ENCODE measurements at regions not wholly inside any gene's neighbourhood (a gene's known extent, or its start where the extent isn't known, plus 50 kb on each side); places are given as distances from the start of the nearest gene placed in this dataset.

DNA sequence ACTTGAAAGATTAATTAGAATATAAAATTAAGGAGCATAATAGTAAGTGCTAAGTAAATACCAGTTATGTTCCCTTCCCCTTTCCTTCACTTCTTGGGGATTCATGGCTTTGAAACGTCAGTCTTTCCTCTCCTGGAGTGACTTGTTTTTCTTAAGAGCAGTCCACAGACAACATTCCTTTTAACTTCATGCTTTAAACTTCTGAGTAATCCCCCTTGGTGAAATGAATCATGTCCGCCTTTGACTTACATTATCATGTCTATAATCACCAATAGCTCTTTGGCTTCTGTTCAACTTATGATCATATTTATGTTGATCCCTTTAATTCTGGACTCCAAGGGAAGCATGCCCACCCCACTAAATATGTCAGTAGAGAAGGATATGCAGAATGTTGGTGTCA, 1012.1 kb upstream of the SLIT2 start:
- no peak for DNase-seq
- Histone ChIP-seq H3K4me1 (no peaks in the 10 kb centered on the region), H3K4me3 (no peak overlapping the region), H3K27me3 (no peaks in the 10 kb centered on the region), H3K9ac (ENCODE audit: low read depth in 2 of 2, low read length in 2 of 2) (no peak overlapping the region), H3K9me3 (no peaks in the 10 kb centered on the region), H3K27ac (no peak overlapping the region), H3K36me3 (no peaks in the 10 kb centered on the region)
- TF ChIP-seq, protein P1, sequence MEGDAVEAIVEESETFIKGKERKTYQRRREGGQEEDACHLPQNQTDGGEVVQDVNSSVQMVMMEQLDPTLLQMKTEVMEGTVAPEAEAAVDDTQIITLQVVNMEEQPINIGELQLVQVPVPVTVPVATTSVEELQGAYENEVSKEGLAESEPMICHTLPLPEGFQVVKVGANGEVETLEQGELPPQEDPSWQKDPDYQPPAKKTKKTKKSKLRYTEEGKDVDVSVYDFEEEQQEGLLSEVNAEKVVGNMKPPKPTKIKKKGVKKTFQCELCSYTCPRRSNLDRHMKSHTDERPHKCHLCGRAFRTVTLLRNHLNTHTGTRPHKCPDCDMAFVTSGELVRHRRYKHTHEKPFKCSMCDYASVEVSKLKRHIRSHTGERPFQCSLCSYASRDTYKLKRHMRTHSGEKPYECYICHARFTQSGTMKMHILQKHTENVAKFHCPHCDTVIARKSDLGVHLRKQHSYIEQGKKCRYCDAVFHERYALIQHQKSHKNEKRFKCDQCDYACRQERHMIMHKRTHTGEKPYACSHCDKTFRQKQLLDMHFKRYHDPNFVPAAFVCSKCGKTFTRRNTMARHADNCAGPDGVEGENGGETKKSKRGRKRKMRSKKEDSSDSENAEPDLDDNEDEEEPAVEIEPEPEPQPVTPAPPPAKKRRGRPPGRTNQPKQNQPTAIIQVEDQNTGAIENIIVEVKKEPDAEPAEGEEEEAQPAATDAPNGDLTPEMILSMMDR (IDR thresholded peaks at IDR 0.05), result no peak
- intact Hi-C loops (cut with DNase I), result no loop called here

DNA sequence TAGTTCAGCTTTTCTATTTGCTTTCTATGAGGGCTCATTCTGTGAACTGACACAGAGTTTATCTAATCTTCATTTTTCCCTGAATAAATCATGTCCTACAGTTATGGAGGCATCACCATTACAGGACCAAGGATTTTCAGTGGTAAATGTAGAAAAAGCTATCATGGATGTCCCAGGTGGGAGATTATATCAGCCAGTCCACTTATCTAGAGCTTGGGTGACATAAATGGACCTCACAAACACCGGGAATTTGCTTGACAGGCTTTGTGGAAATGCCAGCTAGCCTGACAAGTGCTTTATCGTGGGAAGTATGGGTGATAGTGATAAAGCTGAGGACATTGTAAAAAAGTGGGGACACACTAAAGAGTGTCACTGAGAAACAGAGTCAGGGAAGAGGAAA, 1015.2 kb upstream of the SLIT2 start:
- intact Hi-C loops (cut with DNase I), result no loop called here
- H3K36me3 ChIP-seq, result no peaks in the 10 kb centered on the region
- TF ChIP-seq, protein P1 (IDR thresholded peaks at IDR 0.05), result no peak
- no peak overlapping the region for H3K9ac ChIP-seq (ENCODE audit: low read depth in 2 of 2, low read length in 2 of 2)
- no peak overlapping the region for H3K27ac ChIP-seq
- no peaks in the 10 kb centered on the region for H3K4me1 ChIP-seq
- DNase-seq, result no peak
- no peak overlapping the region for H3K4me3 ChIP-seq
- H3K9me3 ChIP-seq, result no peaks in the 10 kb centered on the region
- H3K27me3 ChIP-seq, result no peaks in the 10 kb centered on the region

DNA sequence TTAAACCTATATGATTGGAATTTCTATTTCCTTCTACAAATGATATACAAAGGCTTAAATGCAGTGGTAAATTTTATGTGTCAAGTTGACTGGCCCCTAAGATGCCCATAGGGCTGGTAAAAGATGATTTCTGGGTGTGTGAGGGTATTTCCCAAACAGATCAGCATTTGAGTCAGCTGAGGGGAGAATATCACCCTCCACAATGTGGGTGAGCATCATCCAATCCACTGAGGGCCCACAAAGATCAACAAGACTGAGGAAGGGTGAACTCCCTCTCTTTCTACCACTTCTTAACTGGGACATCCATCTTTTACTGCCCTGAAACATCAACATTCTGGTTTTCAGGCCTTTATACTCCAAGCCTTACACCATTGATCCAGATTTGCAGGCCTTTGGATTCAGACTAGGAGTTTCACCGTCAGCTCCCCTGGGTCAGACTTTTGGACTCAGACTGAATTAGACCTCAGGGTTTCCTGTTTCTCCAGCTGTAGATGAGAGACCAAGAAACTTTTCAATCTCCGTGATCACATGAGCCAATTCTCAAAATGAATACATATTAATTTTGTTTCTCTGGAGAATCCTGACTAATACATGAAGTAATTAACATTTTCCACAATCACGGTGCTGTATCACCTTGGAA, 1020.7 kb upstream of the SLIT2 start:
- Histone ChIP-seq H3K27ac (no peak overlapping the region), H3K9ac (ENCODE audit: low read depth in 2 of 2, low read length in 2 of 2) (no peak overlapping the region), H3K4me1 (no peaks in the 10 kb centered on the region), H3K27me3 (no peaks in the 10 kb centered on the region), H3K9me3 (no peaks in the 10 kb centered on the region), H3K36me3 (no peaks in the 10 kb centered on the region), H3K4me3 (no peak overlapping the region)
- DNase-seq, result no peak
- intact Hi-C loops (cut with DNase I), result no loop called here
- TF ChIP-seq, protein P1 (IDR thresholded peaks at IDR 0.05), result no peak

DNA sequence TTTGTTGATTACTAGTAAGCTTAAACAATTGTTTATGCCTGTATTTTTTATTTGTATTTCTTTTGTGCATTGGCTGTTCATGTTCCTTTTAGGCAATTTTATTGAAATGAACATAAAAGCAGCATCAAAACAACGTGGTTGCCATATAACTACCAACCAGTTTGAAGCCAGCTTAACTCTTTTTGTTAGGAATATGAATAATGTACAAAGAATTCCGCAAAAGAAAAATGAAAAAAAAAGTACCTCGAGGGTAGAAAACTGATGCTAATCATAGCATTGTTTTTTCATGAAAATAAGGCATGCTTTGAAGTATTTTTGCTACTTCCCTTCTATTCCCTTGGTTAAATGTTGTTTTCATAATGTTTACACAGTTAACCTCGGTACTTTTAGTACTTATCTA, 1024.0 kb upstream of the SLIT2 start:
- Histone ChIP-seq H3K27ac (no peak overlapping the region), H3K9me3 (no peaks in the 10 kb centered on the region), H3K4me3 (no peak overlapping the region), H3K36me3 (no peaks in the 10 kb centered on the region), H3K4me1 (no peaks in the 10 kb centered on the region), H3K9ac (ENCODE audit: low read depth in 2 of 2, low read length in 2 of 2) (no peak overlapping the region), H3K27me3 (no peaks in the 10 kb centered on the region)
- intact Hi-C loops (cut with DNase I), result loop anchor here (10.0 kb wide), 1 partner anchor 1027 kb away; the partner anchor contains the start of gene SLIT2
- TF ChIP-seq, protein P1 (IDR thresholded peaks at IDR 0.05), result no peak
- no peak for DNase-seq

DNA sequence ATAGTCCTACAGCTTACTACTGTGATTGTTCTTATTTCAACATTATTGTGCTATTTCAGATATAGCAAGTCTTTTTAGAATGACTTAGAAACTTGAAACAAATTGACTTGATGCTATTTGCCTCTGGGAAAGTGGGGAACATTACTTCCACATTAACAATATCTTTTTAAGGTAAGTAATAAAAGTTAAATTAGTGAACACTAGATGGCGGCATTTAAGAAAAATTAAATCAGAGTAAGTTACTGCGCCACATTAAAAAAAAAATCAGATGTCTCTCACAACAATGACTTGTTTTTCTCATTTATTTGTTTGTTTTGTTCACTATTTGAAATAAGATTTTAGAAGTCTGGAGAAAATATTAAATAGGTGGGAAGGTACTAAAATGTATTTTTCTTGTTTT, 1026.9 kb upstream of the SLIT2 start:
- H3K4me3 ChIP-seq, result no peak overlapping the region
- H3K4me1 ChIP-seq, result no peaks in the 10 kb centered on the region
- no peaks in the 10 kb centered on the region for H3K27me3 ChIP-seq
- no peak overlapping the region for H3K27ac ChIP-seq
- DNase-seq, result no peak
- no peaks in the 10 kb centered on the region for H3K36me3 ChIP-seq
- no peak overlapping the region for H3K9ac ChIP-seq (ENCODE audit: low read depth in 2 of 2, low read length in 2 of 2)
- TF ChIP-seq, protein P1 (IDR thresholded peaks at IDR 0.05), result no peak
- intact Hi-C loops (cut with DNase I), result loop anchor here (10.0 kb wide), 1 partner anchor 1030 kb away; the partner anchor contains the start of gene SLIT2
- H3K9me3 ChIP-seq, result no peaks in the 10 kb centered on the region

Measured in colonic mucosa (tissue), 4 donors.